ENCODE measurements at regions not wholly inside any gene's neighbourhood (a gene's known extent, or its start where the extent isn't known, plus 50 kb on each side); places are given as distances from the start of the nearest gene placed in this dataset.

- Histone ChIP-seq H3K27me3 (no peaks in the 10 kb centered on the region), H3K27ac (no peak overlapping the region), H3K9me3 (no peaks in the 10 kb centered on the region), H3K4me1 (no peaks in the 10 kb centered on the region), H3K36me3 (no peaks in the 10 kb centered on the region), H3K4me3 (no peak overlapping the region)
- WGBS, 2 donors (ENCODE audit: low coverage in 1 of 2) = 64 to 65% methylated on average over 2 of the region's 2 CpGs
- ATAC-seq = no peak
- TF ChIP-seq EP300 (IDR thresholded peaks at IDR 0.05) (no peak), POLR2AphosphoS5 (IDR thresholded peaks at IDR 0.05) (no peak), POLR2A (IDR thresholded peaks at IDR 0.05) (no peak)
- TF ChIP-seq, protein P1, sequence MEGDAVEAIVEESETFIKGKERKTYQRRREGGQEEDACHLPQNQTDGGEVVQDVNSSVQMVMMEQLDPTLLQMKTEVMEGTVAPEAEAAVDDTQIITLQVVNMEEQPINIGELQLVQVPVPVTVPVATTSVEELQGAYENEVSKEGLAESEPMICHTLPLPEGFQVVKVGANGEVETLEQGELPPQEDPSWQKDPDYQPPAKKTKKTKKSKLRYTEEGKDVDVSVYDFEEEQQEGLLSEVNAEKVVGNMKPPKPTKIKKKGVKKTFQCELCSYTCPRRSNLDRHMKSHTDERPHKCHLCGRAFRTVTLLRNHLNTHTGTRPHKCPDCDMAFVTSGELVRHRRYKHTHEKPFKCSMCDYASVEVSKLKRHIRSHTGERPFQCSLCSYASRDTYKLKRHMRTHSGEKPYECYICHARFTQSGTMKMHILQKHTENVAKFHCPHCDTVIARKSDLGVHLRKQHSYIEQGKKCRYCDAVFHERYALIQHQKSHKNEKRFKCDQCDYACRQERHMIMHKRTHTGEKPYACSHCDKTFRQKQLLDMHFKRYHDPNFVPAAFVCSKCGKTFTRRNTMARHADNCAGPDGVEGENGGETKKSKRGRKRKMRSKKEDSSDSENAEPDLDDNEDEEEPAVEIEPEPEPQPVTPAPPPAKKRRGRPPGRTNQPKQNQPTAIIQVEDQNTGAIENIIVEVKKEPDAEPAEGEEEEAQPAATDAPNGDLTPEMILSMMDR (IDR thresholded peaks at IDR 0.05) = no peak
Measured at GRCh38 chr13:74796157-74796556, 662.0 kb upstream of the KLF12 start.

DNA sequence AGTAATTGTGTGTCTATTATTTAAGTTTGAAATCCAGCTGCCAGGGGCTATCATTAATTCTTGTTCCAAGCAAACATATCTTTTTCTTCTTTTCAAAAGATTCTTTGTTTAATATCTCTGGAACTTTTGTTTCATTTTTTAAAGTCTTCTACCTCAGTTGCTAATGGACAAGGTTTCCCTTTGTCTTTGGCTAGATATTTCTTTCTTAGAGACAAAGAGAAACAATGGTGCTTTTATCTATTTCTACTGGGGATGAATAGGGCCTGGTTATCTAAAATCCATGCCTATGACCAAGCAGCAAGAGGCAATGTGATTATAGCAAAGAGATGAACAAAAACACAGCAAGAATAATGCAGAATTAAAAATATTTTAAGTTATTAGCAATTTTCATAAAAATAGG lies 661.3 kb upstream of the KLF12 start:
- H3K27ac ChIP-seq = no peak overlapping the region
- H3K4me3 ChIP-seq = no peak overlapping the region
- no peaks in the 10 kb centered on the region for H3K36me3 ChIP-seq
- no peaks in the 10 kb centered on the region for H3K4me1 ChIP-seq
- H3K27me3 ChIP-seq = no peaks in the 10 kb centered on the region
- no peaks in the 10 kb centered on the region for H3K9me3 ChIP-seq
- no peak for ATAC-seq
- TF ChIP-seq POLR2AphosphoS5 (IDR thresholded peaks at IDR 0.05) (no peak), POLR2A (IDR thresholded peaks at IDR 0.05) (no peak), EP300 (IDR thresholded peaks at IDR 0.05) (no peak)
- TF ChIP-seq, protein P1 (IDR thresholded peaks at IDR 0.05) = no peak

- WGBS, 2 donors (ENCODE audit: low coverage in 1 of 2) = 91 to 100% methylated on average over 1 to 3 of the region's 3 CpGs
- H3K4me3 ChIP-seq = no peak overlapping the region
- H3K9me3 ChIP-seq = no peaks in the 10 kb centered on the region
- H3K36me3 ChIP-seq = no peaks in the 10 kb centered on the region
- H3K27me3 ChIP-seq = no peaks in the 10 kb centered on the region
- ATAC-seq = no peak
- TF ChIP-seq POLR2AphosphoS5 (IDR thresholded peaks at IDR 0.05) (no peak), POLR2A (IDR thresholded peaks at IDR 0.05) (no peak), EP300 (IDR thresholded peaks at IDR 0.05) (no peak)
- TF ChIP-seq, protein P1 (IDR thresholded peaks at IDR 0.05) = no peak
- no peaks in the 10 kb centered on the region for H3K4me1 ChIP-seq
- no peak overlapping the region for H3K27ac ChIP-seq
Measured at GRCh38 chr13:74794582-74794981, 660.4 kb upstream of the KLF12 start.

GRCh38 chr13:74794147-74794546 lies 659.9 kb upstream of the KLF12 start:
- no peaks in the 10 kb centered on the region for H3K36me3 ChIP-seq
- ATAC-seq = no peak
- H3K9me3 ChIP-seq = no peaks in the 10 kb centered on the region
- WGBS, 2 donors (ENCODE audit: low coverage in 1 of 2) = 84 to 96% methylated on average over 2 to 5 of the region's 5 CpGs
- no peak overlapping the region for H3K4me3 ChIP-seq
- TF ChIP-seq POLR2A (IDR thresholded peaks at IDR 0.05) (no peak), POLR2AphosphoS5 (IDR thresholded peaks at IDR 0.05) (no peak), EP300 (IDR thresholded peaks at IDR 0.05) (no peak)
- TF ChIP-seq, protein P1 (IDR thresholded peaks at IDR 0.05) = no peak
- H3K27ac ChIP-seq = no peak overlapping the region
- H3K27me3 ChIP-seq = no peaks in the 10 kb centered on the region
- no peaks in the 10 kb centered on the region for H3K4me1 ChIP-seq

DNA sequence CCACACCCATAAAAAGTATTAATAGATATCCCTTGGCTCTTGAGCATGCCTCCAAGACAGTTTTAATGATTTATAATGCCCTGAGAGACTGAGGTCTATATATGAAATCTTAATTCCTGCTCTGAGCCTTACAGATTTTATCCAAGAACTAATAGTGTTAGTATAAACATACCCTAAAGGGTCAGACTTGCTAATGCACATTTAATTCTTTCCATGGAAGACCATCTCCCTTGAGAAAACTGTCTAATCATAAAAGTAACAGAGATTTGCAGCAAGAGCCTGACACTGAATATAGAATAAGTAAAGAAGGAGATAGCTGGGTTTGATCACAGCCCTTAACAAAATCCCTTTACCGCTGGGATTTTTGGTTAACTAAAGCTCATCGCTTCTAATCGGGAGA lies 650.8 kb upstream of the KLF12 start:
- H3K9me3 ChIP-seq = no peaks in the 10 kb centered on the region
- H3K27me3 ChIP-seq = no peaks in the 10 kb centered on the region
- WGBS, 2 donors (ENCODE audit: low coverage in 1 of 2) = 30 to 62% methylated on average over 3 of the region's 3 CpGs
- no peaks in the 10 kb centered on the region for H3K36me3 ChIP-seq
- no peaks in the 10 kb centered on the region for H3K4me1 ChIP-seq
- no peak for ATAC-seq
- H3K4me3 ChIP-seq = no peak overlapping the region
- no peak for TF ChIP-seq POLR2A (IDR thresholded peaks at IDR 0.05)
- no peak for TF ChIP-seq EP300 (IDR thresholded peaks at IDR 0.05)
- TF ChIP-seq POLR2AphosphoS5 (IDR thresholded peaks at IDR 0.05) = no peak
- TF ChIP-seq, protein P1 (IDR thresholded peaks at IDR 0.05) = no peak
- H3K27ac ChIP-seq = no peak overlapping the region

Measured in gastroesophageal sphincter (tissue), 4 donors.